ENCODE measurements at regions not wholly inside any gene's neighbourhood (a gene's known extent, or its start where the extent isn't known, plus 50 kb on each side); places are given as distances from the start of the nearest gene placed in this dataset.

- no TSS peak for BruUV-seq (replicated peaks)
- Histone ChIP-seq H3K27ac (ENCODE audit: low read depth, low read length, poor library complexity, severe bottlenecking) (no peak overlapping the region), H3K4me3 (ENCODE audit: low read depth, low read length, poor library complexity, severe bottlenecking) (no peak overlapping the region), H3K4me1 (ENCODE audit: insufficient read depth, low read length, poor library complexity, severe bottlenecking) (no peaks in the 10 kb centered on the region), H3K79me2 (ENCODE audit: insufficient read depth, low read depth, low read length) (no peaks in the 10 kb centered on the region), H3K36me3 (ENCODE audit: insufficient read depth, low read length) (no peaks in the 10 kb centered on the region), H3K4me2 (ENCODE audit: low read length) (no peak overlapping the region), H4K20me1 (ENCODE audit: insufficient read depth, low read length) (no peaks in the 10 kb centered on the region), H3K9me3 (ENCODE audit: low read length) (no peaks in the 10 kb centered on the region), H3K9me2 (ENCODE audit: insufficient read depth, low read length) (no peaks in the 10 kb centered on the region), H2AFZ (ENCODE audit: low read length) (no peak overlapping the region)
- no peak for DNase-seq (ENCODE audit: low spot score)
- intact Hi-C loops (cut with micrococcal nuclease; ENCODE audit: unreplicated experiment): no loop called here
- POLR2A ChIA-PET: no interaction called here
- TF ChIP-seq EZH2phosphoT487 (IDR thresholded peaks at IDR 0.05; ENCODE audit: borderline replicate concordance, low read depth, low read length) (no peak), CTCF (conservative IDR thresholded peaks at IDR 0.05; ENCODE audit: low read length) (no peak)
- CTCF ChIA-PET (ENCODE audit: unreplicated experiment): no interaction called here
Measured at GRCh38 chr5:68395302-68395701, 179.7 kb downstream of the PIK3R1 start.

- Histone ChIP-seq H3K79me2 (ENCODE audit: insufficient read depth, low read depth, low read length) (no peaks in the 10 kb centered on the region), H3K4me1 (ENCODE audit: insufficient read depth, low read length, poor library complexity, severe bottlenecking) (no peaks in the 10 kb centered on the region), H3K9me3 (ENCODE audit: low read length) (no peaks in the 10 kb centered on the region), H2AFZ (ENCODE audit: low read length) (no peak overlapping the region), H3K4me3 (ENCODE audit: low read depth, low read length, poor library complexity, severe bottlenecking) (no peak overlapping the region), H3K4me2 (ENCODE audit: low read length) (no peak overlapping the region), H3K9me2 (ENCODE audit: insufficient read depth, low read length) (no peaks in the 10 kb centered on the region), H4K20me1 (ENCODE audit: insufficient read depth, low read length) (no peaks in the 10 kb centered on the region), H3K36me3 (ENCODE audit: insufficient read depth, low read length) (no peaks in the 10 kb centered on the region), H3K27ac (ENCODE audit: low read depth, low read length, poor library complexity, severe bottlenecking) (no peak overlapping the region)
- BruUV-seq (replicated peaks): no TSS peak
- no peak for DNase-seq (ENCODE audit: low spot score)
- ChIA-PET CTCF (ENCODE audit: unreplicated experiment) (no interaction called here), POLR2A (no interaction called here)
- intact Hi-C loops (cut with micrococcal nuclease; ENCODE audit: unreplicated experiment): no loop called here
- TF ChIP-seq EZH2phosphoT487 (IDR thresholded peaks at IDR 0.05; ENCODE audit: borderline replicate concordance, low read depth, low read length) (no peak), CTCF (conservative IDR thresholded peaks at IDR 0.05; ENCODE audit: low read length) (no peak)
Measured at GRCh38 chr5:68395926-68396511, 180.5 kb downstream of the PIK3R1 start.

DNA sequence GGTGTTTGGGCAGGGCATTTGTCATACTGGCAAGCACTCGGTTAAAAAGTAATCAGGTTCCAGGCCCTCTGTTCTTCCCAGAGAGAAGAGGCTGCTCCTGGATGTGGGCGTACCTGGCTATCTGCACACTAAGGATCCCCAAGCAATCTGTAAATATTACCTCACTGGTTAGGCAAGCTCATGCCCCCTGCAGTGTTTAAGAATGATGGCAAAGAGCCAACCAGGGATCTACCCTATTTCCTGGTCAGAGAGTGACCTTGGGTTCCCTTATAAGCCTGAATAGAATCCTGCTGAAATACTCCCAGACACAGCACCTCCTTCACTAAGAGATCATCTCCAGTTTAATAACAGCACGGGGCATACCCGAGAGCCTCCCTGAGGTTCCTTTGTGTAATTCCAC, 181.2 kb downstream of the PIK3R1 start:
- no peak overlapping the region for H3K27ac ChIP-seq (ENCODE audit: low read depth, low read length, poor library complexity, severe bottlenecking)
- H3K4me3 ChIP-seq (ENCODE audit: low read depth, low read length, poor library complexity, severe bottlenecking): no peak overlapping the region
- H2AFZ ChIP-seq (ENCODE audit: low read length): no peak overlapping the region
- no TSS peak for BruUV-seq (replicated peaks)
- no peak overlapping the region for H3K4me2 ChIP-seq (ENCODE audit: low read length)
- H4K20me1 ChIP-seq (ENCODE audit: insufficient read depth, low read length): no peaks in the 10 kb centered on the region
- H3K79me2 ChIP-seq (ENCODE audit: insufficient read depth, low read depth, low read length): no peaks in the 10 kb centered on the region
- no peak for TF ChIP-seq CTCF (conservative IDR thresholded peaks at IDR 0.05; ENCODE audit: low read length)
- TF ChIP-seq EZH2phosphoT487 (IDR thresholded peaks at IDR 0.05; ENCODE audit: borderline replicate concordance, low read depth, low read length): no peak
- H3K9me2 ChIP-seq (ENCODE audit: insufficient read depth, low read length): no peaks in the 10 kb centered on the region
- no peak for DNase-seq (ENCODE audit: low spot score)
- POLR2A ChIA-PET: no interaction called here
- no peaks in the 10 kb centered on the region for H3K4me1 ChIP-seq (ENCODE audit: insufficient read depth, low read length, poor library complexity, severe bottlenecking)
- CTCF ChIA-PET (ENCODE audit: unreplicated experiment): no interaction called here
- H3K36me3 ChIP-seq (ENCODE audit: insufficient read depth, low read length): no peaks in the 10 kb centered on the region
- intact Hi-C loops (cut with micrococcal nuclease; ENCODE audit: unreplicated experiment): no loop called here
- H3K9me3 ChIP-seq (ENCODE audit: low read length): no peaks in the 10 kb centered on the region
